ENCODE measurements at regions not wholly inside any gene's neighbourhood (a gene's known extent, or its start where the extent isn't known, plus 50 kb on each side); places are given as distances from the start of the nearest gene placed in this dataset.
A peak's percentile ranks its signal among the peaks of the same experiment; 100 is the strongest.

DNA sequence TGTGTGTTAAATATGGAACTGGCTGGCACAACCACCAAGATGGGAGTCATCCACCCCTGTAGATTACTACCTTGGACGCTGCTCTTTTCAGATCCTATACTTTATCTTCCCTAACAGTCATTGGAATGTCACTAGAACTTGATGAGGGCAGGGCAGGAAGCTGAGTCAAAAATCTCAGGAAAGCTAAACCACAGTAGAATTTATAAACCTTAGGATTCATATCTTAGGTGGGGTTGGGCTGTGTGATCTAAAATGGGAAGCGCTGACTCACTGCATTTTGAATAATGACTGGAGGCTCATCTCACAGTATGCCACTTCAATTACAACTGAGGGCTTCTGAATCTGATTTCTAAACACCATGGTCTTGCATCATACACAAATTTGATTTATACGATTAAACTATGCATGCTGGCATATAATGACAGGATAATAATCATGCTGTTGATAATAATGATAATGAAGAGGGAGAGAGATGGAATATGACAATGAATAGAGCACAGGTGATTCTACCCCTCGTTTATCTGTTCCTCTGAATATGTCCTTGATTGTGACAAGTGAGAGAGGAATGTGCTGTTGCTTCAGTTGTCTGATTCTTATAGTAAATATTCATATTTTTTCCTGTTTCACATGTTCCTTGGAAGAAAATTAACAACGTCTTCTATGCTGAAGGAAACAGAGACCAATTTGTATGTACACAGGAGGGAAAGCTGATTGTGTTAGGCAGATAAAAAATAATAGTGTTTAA is 270.3 kb upstream of the HS3ST1 start:
- no peaks in the 10 kb centered on the region for H3K9me3 ChIP-seq (ENCODE audit: insufficient read depth in 2 of 2, low read depth in 1 of 2, low read length in 1 of 2)
- H3K18ac ChIP-seq (ENCODE audit: extremely low read depth, low read length), result no peak overlapping the region
- H2BK20ac ChIP-seq (ENCODE audit: low read length), result peak overlapping the region; percentile 34; the same call in 1 of the 2 replicates
- ChIA-PET POLR2A (ENCODE audit: partially characterized antibody) (no interaction called here), CTCF (ENCODE audit: partially characterized antibody) (interaction anchor here (2.1 kb wide), 1 partner anchor 275 kb away, joined by 5 read pairs; no protein-coding TSS in a partner anchor)
- H3K23ac ChIP-seq (ENCODE audit: insufficient read length), result no peak overlapping the region
- H3K4me1 ChIP-seq (replicated peaks in 1 of 4; ENCODE audit: control insufficient read depth in 3 of 4, insufficient read depth in 4 of 4, low read length in 3 of 4), result no peaks in the 10 kb centered on the region
- H3K4me2 ChIP-seq (ENCODE audit: insufficient read depth in 1 of 2, low read depth in 2 of 2, low read length in 2 of 2), result no peak overlapping the region
- H3K79me1 ChIP-seq (ENCODE audit: low read depth, low read length), result no peaks in the 10 kb centered on the region
- FAIRE-seq (no peak), DNase-seq (ENCODE audit: low read depth in 1 of 2, low spot score in 2 of 2) (no peak)
- H2BK12ac ChIP-seq (ENCODE audit: low read depth, low read length), result no peak overlapping the region
- H4K20me1 ChIP-seq (replicated peaks in 1 of 2; ENCODE audit: control insufficient read depth in 1 of 2, insufficient read depth in 2 of 2, low read length in 2 of 2), result no peaks in the 10 kb centered on the region
- H3K79me2 ChIP-seq (ENCODE audit: control insufficient read depth in 1 of 2, insufficient read depth in 2 of 2, low read length in 2 of 2), result no peaks in the 10 kb centered on the region
- H3K23me2 ChIP-seq (ENCODE audit: low read depth, low read length), result no peaks in the 10 kb centered on the region
- no peak overlapping the region for H4K91ac ChIP-seq (replicated peaks; ENCODE audit: insufficient read length, low read length)
- H2AFZ ChIP-seq (ENCODE audit: low read length), result peak overlapping the region; percentile 50; the same call in 1 of the 2 replicates
- no peaks in the 10 kb centered on the region for H3K36me3 ChIP-seq (ENCODE audit: control insufficient read depth in 2 of 4, insufficient read depth in 4 of 4, low read length in 3 of 4)
- H4K5ac ChIP-seq (ENCODE audit: insufficient read length, low read depth, low read length), result no peak overlapping the region
- H4K8ac ChIP-seq (ENCODE audit: extremely low read depth, insufficient read depth, low read length), result no peak overlapping the region
- H3K14ac ChIP-seq (ENCODE audit: insufficient read length), result no peak overlapping the region
- no peak overlapping the region for H3K4ac ChIP-seq (replicated peaks; ENCODE audit: insufficient read length, low read depth, low read length)
- H3K27ac ChIP-seq (ENCODE audit: low read depth, low read length), result no peak overlapping the region
- H3K27me3 ChIP-seq (replicated peaks in 1 of 4; ENCODE audit: control insufficient read depth in 3 of 4, extremely low read depth in 1 of 4, insufficient read depth in 3 of 4, low read length in 3 of 4), result no peaks in the 10 kb centered on the region
- H2AK5ac ChIP-seq (ENCODE audit: low read depth, low read length), result no peak overlapping the region
- no peak overlapping the region for H2BK15ac ChIP-seq (ENCODE audit: low read length)
- no peak overlapping the region for H2BK120ac ChIP-seq (replicated peaks; ENCODE audit: low read depth, low read length)
- H3K9ac ChIP-seq (replicated peaks in 1 of 4; ENCODE audit: extremely low read depth in 1 of 4, low read depth in 3 of 4, low read length in 3 of 4), result no peak overlapping the region
- no peak overlapping the region for H3K4me3 ChIP-seq (ENCODE audit: extremely low read depth in 1 of 4, insufficient read depth in 2 of 4, low read depth in 3 of 4, low read length in 4 of 4)
- H2BK5ac ChIP-seq (ENCODE audit: low read depth, low read length), result no peak overlapping the region
- 73% methylated on average over 5 of the region's 5 CpGs; no CpG with 5 or more reads in 1 of the 2 experiments for WGBS, 2 experiments (ENCODE audit: extremely low coverage in 1 of 2, insufficient coverage in 1 of 2, insufficient read length in 1 of 2, insufficient replicate concordance in 2 of 2, low coverage in 1 of 2, low lambda C conversion rate in 2 of 2, missing lambda C conversion rate in 1 of 2)
- no peak overlapping the region for H3K56ac ChIP-seq (replicated peaks; ENCODE audit: insufficient read length, low read depth, low read length)
- TF ChIP-seq CHD2 (IDR thresholded peaks at IDR 0.05; ENCODE audit: low read length) (no peak), EGR1 (IDR thresholded peaks at IDR 0.05; ENCODE audit: borderline replicate concordance, low read depth, low read length) (no peak), POLR2AphosphoS5 (IDR thresholded peaks at IDR 0.05; ENCODE audit: low read depth, low read length) (no peak), SIN3A (conservative IDR thresholded peaks at IDR 0.05 in 1 of 2, IDR thresholded peaks at IDR 0.05 in 1 of 2; ENCODE audit: low read depth in 1 of 2, low read length in 2 of 2) (no peak), RBBP5 (IDR thresholded peaks at IDR 0.05; ENCODE audit: borderline replicate concordance, low read depth, low read length) (no peak), KDM5A (IDR thresholded peaks at IDR 0.05; ENCODE audit: low read length) (no peak), CREB1 (IDR thresholded peaks at IDR 0.05) (no peak), SRF (IDR thresholded peaks at IDR 0.05; ENCODE audit: low read depth, low read length) (no peak), SIRT6 (IDR thresholded peaks at IDR 0.05; ENCODE audit: low read length) (no peak), CTBP2 (IDR thresholded peaks at IDR 0.05; ENCODE audit: borderline replicate concordance, insufficient read depth, insufficient read length, low read length) (no peak), BRCA1 (IDR thresholded peaks at IDR 0.05; ENCODE audit: low read depth, low read length) (no peak), TEAD4 (IDR thresholded peaks at IDR 0.05; ENCODE audit: low read depth, low read length) (no peak)
- TF ChIP-seq, protein P1, sequence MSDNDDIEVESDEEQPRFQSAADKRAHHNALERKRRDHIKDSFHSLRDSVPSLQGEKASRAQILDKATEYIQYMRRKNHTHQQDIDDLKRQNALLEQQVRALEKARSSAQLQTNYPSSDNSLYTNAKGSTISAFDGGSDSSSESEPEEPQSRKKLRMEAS (IDR thresholded peaks at IDR 0.05), result no peak
